GM12872 (cell line): ENCODE measurements at regions not wholly inside any gene's neighbourhood (a gene's known extent, or its start where the extent isn't known, plus 50 kb on each side); places are given as distances from the start of the nearest gene placed in this dataset.

ENCODE experiments used
- CTCF ChIP-seq: IDR thresholded peaks from 3 replicates; pipeline ENCODE4 v1.5.1; 2011; ENCODE audit warnings: low read depth, mild to moderate bottlenecking, low read length, moderate library complexity; ENCODE audit not compliant: insufficient read depth

DNA sequence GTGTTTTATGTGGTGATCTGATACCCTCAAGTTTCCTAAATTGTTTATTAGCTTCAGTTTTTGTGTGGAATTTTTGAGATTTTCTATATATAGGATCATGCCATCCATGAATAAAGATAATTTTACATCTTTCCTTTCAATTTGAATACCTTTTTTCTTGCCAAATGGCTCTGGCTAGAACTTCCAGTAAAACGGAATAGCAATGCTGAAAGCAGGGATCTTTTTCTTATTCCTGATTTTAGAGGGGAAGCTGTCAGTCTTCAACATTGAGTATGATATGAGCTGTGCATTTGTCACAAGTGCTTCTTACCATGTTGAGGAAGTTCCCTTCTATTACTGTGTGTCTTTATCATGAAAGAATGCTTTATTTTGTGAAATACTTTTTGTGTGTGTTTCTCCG is 618.8 kb downstream of the FGF9 start:
- no peak for TF ChIP-seq CTCF

GRCh38 chr13:22298530-22298929 is 627.7 kb downstream of the FGF9 start:
- no peak for TF ChIP-seq CTCF

DNA sequence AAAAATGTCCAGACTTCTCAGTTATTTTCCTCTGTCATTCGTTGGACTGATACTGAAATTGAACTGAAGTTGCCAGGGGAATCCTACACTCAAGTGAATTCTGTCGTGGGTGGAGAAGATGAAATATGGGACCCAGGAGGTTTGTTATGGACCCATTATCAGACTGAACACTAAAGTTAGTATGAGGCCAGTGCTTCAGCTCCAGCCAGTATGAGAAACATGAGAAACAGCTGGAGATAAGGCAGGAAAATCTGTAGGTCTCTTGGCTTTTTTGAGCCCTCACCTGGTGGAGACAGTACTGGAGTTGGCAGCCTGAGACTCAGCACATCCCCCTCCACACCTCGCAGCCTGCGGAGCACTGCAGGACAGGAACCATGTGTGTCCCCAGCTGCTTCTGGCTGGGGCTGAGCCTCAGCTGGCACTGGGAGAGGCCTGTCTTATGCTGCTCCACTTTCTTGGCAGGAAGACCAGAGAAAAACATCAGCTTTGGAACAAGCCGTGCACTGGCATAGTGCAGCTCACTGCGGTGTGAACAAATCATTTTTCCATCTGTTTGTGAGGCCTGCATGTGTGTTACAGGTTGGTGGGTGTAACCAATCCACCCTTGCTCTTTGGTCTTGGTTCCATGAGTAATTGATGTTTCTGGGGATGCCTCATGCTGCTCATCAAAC is 641.0 kb downstream of the FGF9 start:
- TF ChIP-seq CTCF: no peak

- no peak for TF ChIP-seq CTCF
These were observed 641.5 kb downstream of the FGF9 start for GRCh38 chr13:22312405-22312803.

DNA sequence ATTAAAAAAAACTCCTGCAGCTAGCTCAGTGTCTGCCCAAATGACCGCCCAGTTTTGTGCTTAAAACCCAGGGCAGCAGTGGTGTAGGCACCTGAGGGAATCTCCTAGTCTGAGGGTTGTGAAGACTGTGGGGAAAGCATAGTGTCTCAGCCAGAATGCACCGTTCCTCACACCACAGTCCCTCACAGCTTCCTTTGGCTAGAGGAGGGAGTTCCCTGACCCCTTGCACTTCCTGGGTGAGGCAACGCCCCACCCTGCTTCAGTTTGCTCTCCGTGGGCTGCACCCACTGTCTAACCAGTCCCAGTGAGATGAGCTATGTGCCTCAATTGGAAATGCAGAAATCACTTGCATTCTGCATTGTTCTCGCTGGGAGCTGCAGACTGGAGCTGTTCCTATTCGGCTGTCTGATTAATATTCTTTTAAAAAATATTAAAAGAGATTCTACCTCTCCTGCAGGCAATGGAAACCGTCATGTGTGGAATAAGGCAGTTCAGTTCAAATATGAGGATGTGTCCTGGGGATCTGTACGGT is 645.7 kb downstream of the FGF9 start:
- no peak for TF ChIP-seq CTCF

DNA sequence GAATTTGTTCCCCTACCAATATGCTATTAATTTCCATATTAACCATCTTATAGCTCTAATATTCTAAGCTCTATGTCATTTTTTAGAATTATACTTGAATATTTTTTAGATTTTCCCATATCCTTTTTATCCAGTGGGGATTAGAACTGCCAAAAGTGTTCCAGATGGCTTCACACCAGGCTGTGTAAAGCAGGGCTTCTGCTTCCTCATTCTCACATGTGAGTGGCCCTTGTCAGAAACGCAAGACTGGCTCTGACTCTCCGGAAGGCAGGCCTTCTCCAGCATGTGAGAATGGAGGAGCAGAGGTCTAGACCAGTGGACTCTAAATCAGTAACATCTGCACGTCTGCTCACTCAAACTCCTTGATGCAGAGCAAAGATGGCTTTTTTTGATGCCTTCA is 650.1 kb downstream of the FGF9 start:
- no peak for TF ChIP-seq CTCF

- TF ChIP-seq CTCF: no peak
These were observed 654.9 kb downstream of the FGF9 start for GRCh38 chr13:22325761-22326160.

- TF ChIP-seq CTCF: no peak
These were observed 661.5 kb downstream of the FGF9 start for GRCh38 chr13:22332416-22332815.
